ENCODE measurements at regions not wholly inside any gene's neighbourhood (a gene's known extent, or its start where the extent isn't known, plus 50 kb on each side); places are given as distances from the start of the nearest gene placed in this dataset.
"Not testable (repeated sequence)": the region's sequence is repeated elsewhere in the genome, so short reads cannot be mapped to it uniquely, and the experiment has no call there.

- Histone ChIP-seq H3K36me3 (ENCODE audit: insufficient read depth) (no peaks in the 10 kb centered on the region), H3K4me3 (ENCODE audit: low read depth, low read length) (no peak overlapping the region), H3K4me1 (ENCODE audit: insufficient read depth) (no peaks in the 10 kb centered on the region), H3K27ac (ENCODE audit: low read depth) (no peak overlapping the region)
- WGBS = 85% methylated on average over 2 of the region's 2 CpGs
- DNase-seq (ENCODE audit: extremely low spot score) = no peak
Observed at GRCh38 chr5:96121364-96121763, 159.7 kb upstream of the ELL2 start.

GRCh38 chr5:96120120-96120519 is 158.5 kb upstream of the ELL2 start:
- WGBS = 77% methylated on average over 1 of the region's 1 CpG
- Histone ChIP-seq H3K27ac (ENCODE audit: low read depth) (no peak overlapping the region), H3K4me3 (ENCODE audit: low read depth, low read length) (no peak overlapping the region), H3K36me3 (ENCODE audit: insufficient read depth) (no peaks in the 10 kb centered on the region), H3K4me1 (ENCODE audit: insufficient read depth) (no peaks in the 10 kb centered on the region)
- DNase-seq (ENCODE audit: extremely low spot score) = no peak

DNA sequence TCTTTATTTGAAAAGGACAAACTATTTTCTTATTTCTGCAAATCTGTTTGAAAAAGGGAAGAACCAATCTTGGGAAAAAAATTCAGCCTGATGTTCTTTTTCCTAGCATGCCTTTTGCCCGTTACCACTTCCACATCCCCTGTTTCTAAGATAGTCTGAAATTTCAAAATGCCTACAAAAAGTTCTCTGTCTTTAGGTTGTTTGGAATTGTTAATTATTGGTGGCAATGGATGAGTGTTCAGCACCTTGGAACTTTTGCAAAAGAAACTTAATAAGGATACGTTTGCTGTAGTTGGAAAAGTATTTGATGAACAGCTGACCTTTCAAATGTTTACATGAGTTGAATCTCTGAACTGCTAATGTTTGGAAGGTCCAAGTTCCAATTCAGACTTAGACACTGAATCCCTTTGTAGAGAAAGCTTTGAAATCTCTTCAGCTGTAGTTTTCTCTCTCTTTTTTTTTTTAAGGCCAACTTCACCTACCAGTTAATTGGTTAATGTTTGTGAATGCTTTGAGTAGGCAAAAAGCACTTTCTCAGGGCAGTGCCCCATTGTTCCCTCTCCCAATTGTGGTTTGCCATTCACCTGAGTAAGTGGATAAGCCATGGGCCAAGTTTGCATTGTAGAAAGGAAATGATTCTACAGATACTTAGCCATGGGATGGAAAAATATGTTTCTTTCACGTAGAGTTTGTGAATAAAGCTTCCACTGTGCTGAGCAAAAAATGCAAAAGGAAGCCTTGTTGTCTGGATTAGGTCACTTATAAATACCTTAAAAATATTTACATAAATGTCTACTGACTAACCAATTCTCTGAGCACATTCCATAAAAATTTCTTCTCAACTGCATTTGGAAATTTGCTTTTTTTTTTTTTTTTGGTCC is 156.4 kb upstream of the ELL2 start:
- WGBS = 46% methylated on average over 3 of the region's 3 CpGs
- H3K36me3 ChIP-seq (ENCODE audit: insufficient read depth) = no peaks in the 10 kb centered on the region
- H3K27ac ChIP-seq (ENCODE audit: low read depth) = no peak overlapping the region
- no peaks in the 10 kb centered on the region for H3K4me1 ChIP-seq (ENCODE audit: insufficient read depth)
- no peak overlapping the region for H3K4me3 ChIP-seq (ENCODE audit: low read depth, low read length)
- DNase-seq (ENCODE audit: extremely low spot score) = no peak

DNA sequence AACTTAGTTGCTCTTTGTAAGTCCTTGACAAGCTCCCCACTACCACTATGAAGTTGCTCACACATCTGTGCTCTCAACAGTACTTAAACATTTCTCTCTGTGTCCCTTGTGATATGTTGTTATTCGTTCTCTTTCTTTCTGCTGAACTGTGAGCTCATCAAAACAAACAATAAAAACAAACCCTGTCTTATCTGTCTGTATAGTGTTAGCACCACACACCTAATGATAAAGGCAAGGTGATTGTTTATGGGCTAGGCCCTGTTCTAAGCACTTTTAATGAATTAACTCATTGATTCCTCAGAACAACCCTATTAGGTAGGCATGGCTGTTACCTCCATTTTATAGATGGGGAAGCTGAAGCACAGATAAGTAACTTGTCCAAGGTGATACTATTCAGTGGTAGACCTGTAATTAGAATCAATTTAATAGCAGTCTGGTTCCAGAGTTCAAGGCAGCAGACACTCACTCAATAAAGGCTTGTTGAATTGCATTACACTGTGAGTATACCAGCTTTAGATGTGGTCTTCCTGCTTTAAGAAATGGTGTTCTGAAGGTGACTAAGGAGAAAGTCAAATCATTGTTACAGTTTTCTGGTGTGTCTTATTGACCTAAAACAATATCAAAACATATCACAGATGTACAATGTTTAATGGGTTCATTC is 153.6 kb upstream of the ELL2 start:
- H3K27ac ChIP-seq (ENCODE audit: low read depth) = no peak overlapping the region
- no peaks in the 10 kb centered on the region for H3K4me1 ChIP-seq (ENCODE audit: insufficient read depth)
- WGBS = 85% methylated on average over 1 of the region's 1 CpG
- DNase-seq (ENCODE audit: extremely low spot score) = no peak
- no peak overlapping the region for H3K4me3 ChIP-seq (ENCODE audit: low read depth, low read length)
- H3K36me3 ChIP-seq (ENCODE audit: insufficient read depth) = no peaks in the 10 kb centered on the region

DNA sequence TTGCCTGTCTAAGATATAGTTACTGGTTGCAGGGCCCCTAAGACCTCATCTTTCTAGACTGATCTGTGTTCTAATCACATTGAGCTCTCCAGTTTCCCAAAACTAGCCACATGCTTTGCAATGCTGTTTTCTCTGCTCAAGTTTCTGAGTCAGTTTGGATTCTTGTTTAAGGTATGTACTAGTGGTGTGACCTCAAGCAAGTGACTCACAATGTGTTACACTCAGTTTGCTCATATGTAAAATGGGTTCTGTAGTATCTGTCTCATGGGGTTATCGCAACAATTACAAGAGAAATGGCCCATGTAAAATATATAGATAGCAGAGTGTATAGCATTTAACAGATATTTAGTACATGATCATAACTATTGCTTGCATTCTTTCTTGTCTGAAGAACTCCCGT is 153.1 kb upstream of the ELL2 start:
- Histone ChIP-seq H3K4me1 (ENCODE audit: insufficient read depth) (no peaks in the 10 kb centered on the region), H3K27ac (ENCODE audit: low read depth) (no peak overlapping the region), H3K36me3 (ENCODE audit: insufficient read depth) (no peaks in the 10 kb centered on the region), H3K4me3 (ENCODE audit: low read depth, low read length) (no peak overlapping the region)
- WGBS = 92% methylated on average over 2 of the region's 2 CpGs
- no peak for DNase-seq (ENCODE audit: extremely low spot score)

DNA sequence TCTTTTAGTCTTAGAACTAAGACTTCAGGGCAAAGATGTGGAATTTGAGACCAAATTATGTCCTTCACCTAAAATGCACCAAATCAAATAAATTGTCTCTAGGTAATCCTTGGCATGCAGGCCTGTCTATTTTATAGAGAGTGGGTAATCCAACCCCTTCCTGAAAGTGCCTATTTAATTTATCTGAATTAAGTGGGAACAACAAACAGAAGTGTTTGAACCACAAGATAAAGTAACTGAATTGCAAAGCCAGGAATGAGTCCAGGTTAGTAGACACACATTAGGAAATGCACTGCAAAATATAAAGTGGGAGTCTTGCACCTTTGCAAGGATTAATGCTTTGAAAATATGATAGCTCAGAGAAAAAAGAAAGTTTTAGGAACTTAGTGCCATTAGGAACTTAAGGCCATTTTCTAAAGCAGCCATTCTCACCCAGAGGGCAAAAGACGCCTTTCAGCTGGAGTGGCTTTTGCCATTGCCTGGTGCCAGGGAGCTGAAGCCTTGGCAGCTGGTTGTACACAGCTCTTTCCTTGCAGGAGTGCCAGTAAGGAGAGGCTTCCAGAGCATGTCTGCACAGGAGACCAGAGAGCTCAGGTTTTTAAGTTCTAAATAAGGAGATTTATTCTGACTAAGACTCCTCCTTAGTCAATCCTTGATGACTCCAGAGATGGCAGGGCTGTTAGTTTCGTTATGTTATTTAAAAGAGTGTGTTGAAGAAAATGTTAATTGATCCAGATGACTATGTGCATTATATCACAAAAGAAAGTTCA is 151.7 kb upstream of the ELL2 start:
- WGBS = 59% methylated on average over 2 of the region's 2 CpGs
- no peak overlapping the region for H3K27ac ChIP-seq (ENCODE audit: low read depth)
- no peak overlapping the region for H3K4me3 ChIP-seq (ENCODE audit: low read depth, low read length)
- DNase-seq (ENCODE audit: extremely low spot score) = no peak
- H3K4me1 ChIP-seq (ENCODE audit: insufficient read depth) = no peaks in the 10 kb centered on the region
- no peaks in the 10 kb centered on the region for H3K36me3 ChIP-seq (ENCODE audit: insufficient read depth)

- no peak overlapping the region for H3K4me3 ChIP-seq (ENCODE audit: low read depth, low read length)
- no peaks in the 10 kb centered on the region for H3K36me3 ChIP-seq (ENCODE audit: insufficient read depth)
- H3K27ac ChIP-seq (ENCODE audit: low read depth) = no peak overlapping the region
- DNase-seq (ENCODE audit: extremely low spot score) = no peak
- no peaks in the 10 kb centered on the region for H3K4me1 ChIP-seq (ENCODE audit: insufficient read depth)
- WGBS = 86% methylated on average over 2 of the region's 2 CpGs
Observed at GRCh38 chr5:96112703-96113102, 151.1 kb upstream of the ELL2 start.

DNA sequence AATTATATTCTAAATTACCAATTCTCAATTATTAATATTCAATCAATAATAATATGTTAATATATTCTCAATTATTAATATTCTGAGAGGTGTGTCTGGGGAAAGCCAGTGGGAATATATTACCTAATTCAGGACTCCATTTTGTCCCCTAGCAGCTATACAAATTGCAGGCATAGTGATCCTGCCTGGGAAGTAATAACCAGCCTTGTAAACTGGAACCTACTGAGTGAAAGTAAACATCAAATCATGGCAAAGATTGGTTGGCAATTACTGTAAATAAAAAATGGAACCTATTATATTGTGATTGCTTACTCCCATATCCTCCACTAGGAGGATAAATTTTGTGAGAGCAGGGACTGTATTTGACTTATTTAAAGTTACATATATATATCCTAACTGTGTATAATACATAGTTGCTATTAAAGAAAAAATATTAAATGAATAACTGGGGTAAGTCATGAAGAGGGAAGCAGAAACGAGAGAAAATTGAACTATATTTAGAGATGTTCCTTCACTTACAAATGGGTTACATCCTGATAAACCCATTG is 150.5 kb upstream of the ELL2 start:
- Histone ChIP-seq H3K27ac (ENCODE audit: low read depth) (no peak overlapping the region), H3K4me3 (ENCODE audit: low read depth, low read length) (no peak overlapping the region), H3K4me1 (ENCODE audit: insufficient read depth) (no peaks in the 10 kb centered on the region), H3K36me3 (ENCODE audit: insufficient read depth) (no peaks in the 10 kb centered on the region)
- DNase-seq (ENCODE audit: extremely low spot score) = no peak
- 85% methylated on average over 1 of the region's 1 CpG for WGBS

DNA sequence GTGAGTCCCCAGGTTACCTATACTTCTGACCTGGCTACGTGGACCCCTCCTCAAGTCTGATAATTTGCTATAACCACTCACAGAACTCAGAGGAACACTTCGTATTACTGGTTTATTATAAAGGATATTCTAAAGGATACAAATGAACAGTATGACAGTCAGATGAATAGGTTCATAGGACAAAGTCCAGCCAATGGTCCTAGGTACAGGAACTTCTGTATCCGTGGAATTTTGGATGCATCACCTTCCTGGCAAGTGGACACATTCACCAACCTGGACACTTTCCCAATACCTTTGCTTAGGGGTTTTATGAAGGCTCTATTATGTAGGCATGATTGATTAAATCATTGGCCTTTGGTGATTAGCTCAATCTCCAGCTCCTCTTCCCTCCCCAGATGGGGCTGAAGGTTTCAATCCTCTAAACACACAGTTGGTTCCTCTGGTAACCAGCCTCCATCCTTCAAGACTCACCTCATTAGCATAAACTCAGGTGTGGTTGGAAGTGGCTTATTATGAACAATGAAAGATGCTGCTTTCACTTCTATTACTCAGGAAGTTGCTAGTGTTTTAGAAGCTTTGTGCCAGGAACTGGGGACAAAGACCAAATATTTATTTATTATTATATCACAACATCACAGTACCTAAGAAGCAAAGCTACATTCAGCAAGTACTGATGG is 149.6 kb upstream of the ELL2 start:
- H3K36me3 ChIP-seq (ENCODE audit: insufficient read depth) = no peaks in the 10 kb centered on the region
- H3K4me1 ChIP-seq (ENCODE audit: insufficient read depth) = no peaks in the 10 kb centered on the region
- H3K27ac ChIP-seq (ENCODE audit: low read depth) = no peak overlapping the region
- no peak for DNase-seq (ENCODE audit: extremely low spot score)
- no peak overlapping the region for H3K4me3 ChIP-seq (ENCODE audit: low read depth, low read length)
- WGBS = 90% methylated on average over 3 of the region's 3 CpGs

DNA sequence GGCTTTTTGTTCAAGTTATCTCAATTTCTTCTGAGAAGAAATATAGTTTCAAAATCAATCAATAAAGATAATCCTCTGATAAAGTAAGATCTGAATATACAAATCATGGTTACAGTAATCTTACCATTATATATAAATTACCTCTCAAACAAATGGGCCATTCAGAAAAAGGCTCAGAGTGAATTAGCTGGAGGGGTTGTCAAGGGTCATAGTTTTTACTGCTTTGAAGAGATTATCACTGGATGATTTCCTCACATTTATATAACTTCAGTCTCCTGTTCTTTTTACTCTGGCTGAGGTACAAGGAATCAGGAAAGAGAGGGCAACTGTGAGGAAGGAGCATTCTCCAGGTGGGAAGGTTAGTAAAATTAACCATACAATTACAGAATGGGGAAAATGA is 148.6 kb upstream of the ELL2 start:
- Histone ChIP-seq H3K36me3 (ENCODE audit: insufficient read depth) (no peaks in the 10 kb centered on the region), H3K4me1 (ENCODE audit: insufficient read depth) (no peaks in the 10 kb centered on the region), H3K4me3 (ENCODE audit: low read depth, low read length) (no peak overlapping the region), H3K27ac (ENCODE audit: low read depth) (no peak overlapping the region)
- DNase-seq (ENCODE audit: extremely low spot score) = no peak

- H3K27ac ChIP-seq (ENCODE audit: low read depth); H3K4me3 ChIP-seq (ENCODE audit: low read depth, low read length); H3K36me3 ChIP-seq (ENCODE audit: insufficient read depth); H3K4me1 ChIP-seq (ENCODE audit: insufficient read depth); DNase-seq (ENCODE audit: extremely low spot score): not testable (repeated sequence)
- WGBS = 89% methylated on average over 10 of the region's 10 CpGs
Observed at GRCh38 chr5:96108629-96109028, 147.0 kb upstream of the ELL2 start.

DNA sequence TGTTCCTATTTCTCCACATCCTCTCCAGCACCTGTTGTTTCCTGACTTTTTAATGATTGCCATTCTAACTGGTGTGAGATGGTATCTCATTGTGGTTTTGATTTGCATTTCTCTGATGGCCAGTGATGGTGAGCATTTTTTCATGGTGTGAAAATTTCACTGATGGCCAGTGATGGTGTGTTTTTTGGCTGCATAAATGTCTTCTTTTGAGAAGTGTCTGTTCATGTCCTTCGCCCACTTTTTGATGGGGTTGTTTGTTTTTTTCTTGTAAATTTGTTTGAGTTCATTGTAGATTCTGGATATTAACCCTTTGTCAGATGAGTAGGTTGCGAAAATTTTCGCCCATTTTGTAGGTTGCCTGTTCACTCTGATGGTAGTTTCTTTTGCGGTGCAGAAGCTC is 142.2 kb upstream of the ELL2 start:
- H3K27ac ChIP-seq (ENCODE audit: low read depth); DNase-seq (ENCODE audit: extremely low spot score); H3K4me3 ChIP-seq (ENCODE audit: low read depth, low read length); H3K36me3 ChIP-seq (ENCODE audit: insufficient read depth); H3K4me1 ChIP-seq (ENCODE audit: insufficient read depth): not testable (repeated sequence)
- WGBS = 99% methylated on average over 4 of the region's 4 CpGs

GRCh38 chr5:96101358-96102089 is 139.9 kb upstream of the ELL2 start:
- Histone ChIP-seq H3K4me1 (ENCODE audit: insufficient read depth) (no peaks in the 10 kb centered on the region), H3K4me3 (ENCODE audit: low read depth, low read length) (no peak overlapping the region), H3K27ac (ENCODE audit: low read depth) (no peak overlapping the region), H3K36me3 (ENCODE audit: insufficient read depth) (no peaks in the 10 kb centered on the region)
- no peak for DNase-seq (ENCODE audit: extremely low spot score)
- 94% methylated on average over 7 of the region's 7 CpGs for WGBS

Measured in urinary bladder (tissue), 3 donors.